OCI-LY1 (cell line): ENCODE measurements at regions not wholly inside any gene's neighbourhood (a gene's known extent, or its start where the extent isn't known, plus 50 kb on each side); places are given as distances from the start of the nearest gene placed in this dataset.

Source experiments
- H2AFZ ChIP-seq: fragments of 200-600 bp; sonication (generic), shearing (Covaris generic); 2 replicates; pipeline ENCODE4 v1.6.0; 2014; ENCODE audit warnings: antibody characterized with exemption, mild to moderate bottlenecking, low read length
- H3F3A ChIP-seq: fragments of 200-600 bp; sonication (generic), shearing (Covaris generic); 2 replicates; pipeline ENCODE4 v1.6.0; 2014; ENCODE audit warnings: mild to moderate bottlenecking, antibody characterized with exemption, low read length, moderate library complexity; ENCODE audit not compliant: insufficient read depth
- H3K27ac ChIP-seq: fragments of 200-600 bp; sonication (generic); 2 replicates; pipeline ENCODE4 v1.5.1; 2014; ENCODE audit warnings: low read length, mixed run types, mild to moderate bottlenecking, low read depth; ENCODE audit not compliant: poor library complexity, severe bottlenecking
- H3K27me3 ChIP-seq: fragments of 200-600 bp; sonication (generic); 2 replicates; pipeline ENCODE4 v1.6.0; 2014; ENCODE audit warnings: antibody characterized with exemption, mild to moderate bottlenecking, low read length, moderate library complexity; ENCODE audit not compliant: insufficient read depth
- H3K36me3 ChIP-seq: fragments of 200-600 bp; sonication (generic); 2 replicates; pipeline ENCODE4 v1.6.1; 2014; ENCODE audit warnings: mild to moderate bottlenecking, antibody characterized with exemption, low read length, moderate library complexity, mixed read lengths; ENCODE audit not compliant: insufficient read depth
- H3K4me1 ChIP-seq: fragments of 200-600 bp; sonication (generic); 2 replicates; pipeline ENCODE4 v1.5.1; 2014; ENCODE audit warnings: mild to moderate bottlenecking, low read length, moderate library complexity; ENCODE audit not compliant: insufficient read depth, severe bottlenecking
- H3K4me2 ChIP-seq: fragments of 200-600 bp; sonication (generic), shearing (Covaris generic); 2 replicates; pipeline ENCODE4 v1.6.1; 2014; ENCODE audit warnings: low read length
- H3K4me3 ChIP-seq: fragments of 200-600 bp; sonication (generic); 2 replicates; pipeline ENCODE4 v1.5.1; 2014; ENCODE audit warnings: low read length, low read depth, mild to moderate bottlenecking, mixed read lengths; ENCODE audit not compliant: poor library complexity, severe bottlenecking
- H3K79me2 ChIP-seq: fragments of 200-600 bp; shearing (Covaris generic); 2 replicates; pipeline ENCODE4 v1.6.1; 2016; ENCODE audit warnings: mixed run types, low read length, mixed read lengths; ENCODE audit not compliant: insufficient read depth
- H3K9ac ChIP-seq: fragments of 200-600 bp; sonication (generic), shearing (Covaris generic); 2 replicates; pipeline ENCODE4 v1.6.1; 2014; ENCODE audit warnings: mild to moderate bottlenecking, low read length, mixed read lengths
- H3K9me2 ChIP-seq: fragments of 200-600 bp; sonication (generic), shearing (Covaris generic); 2 replicates; pipeline ENCODE4 v1.6.1; 2014; ENCODE audit warnings: low read depth, mild to moderate bottlenecking, low read length, mixed read lengths
- H3K9me3 ChIP-seq: fragments of 200-600 bp; shearing (Covaris generic); 2 replicates; pipeline ENCODE4 v1.6.1; 2014; ENCODE audit warnings: low read length, mixed read lengths
- H4K20me1 ChIP-seq: fragments of 200-600 bp; sonication (generic), shearing (Covaris generic); 2 replicates; pipeline ENCODE4 v1.6.0; 2016; ENCODE audit warnings: mild to moderate bottlenecking, low read length; ENCODE audit not compliant: insufficient read depth
- CTCF ChIP-seq: fragments of 200-600 bp; sonication (generic), shearing (Covaris generic); IDR thresholded peaks from 2 replicates; pipeline ENCODE4 v1.5.1; 2017; ENCODE audit warnings: mild to moderate bottlenecking, antibody characterized with exemption, low read length, moderate library complexity, mixed read lengths
- EZH2 ChIP-seq: fragments of 200-600 bp; sonication (generic), shearing (Covaris generic); IDR thresholded peaks from 2 replicates; pipeline ENCODE4 v1.8.0; 2017; ENCODE audit warnings: borderline replicate concordance, mixed run types, mild to moderate bottlenecking, antibody characterized with exemption, low read length, moderate library complexity, mixed read lengths

- H3K4me2 ChIP-seq, result no peak overlapping the region
- no peaks in the 10 kb centered on the region for H3K9me3 ChIP-seq
- no peaks in the 10 kb centered on the region for H4K20me1 ChIP-seq
- H3K79me2 ChIP-seq, result no peaks in the 10 kb centered on the region
- H3K27me3 ChIP-seq, result no peaks in the 10 kb centered on the region
- no peak overlapping the region for H2AFZ ChIP-seq
- H3F3A ChIP-seq, result no peaks in the 10 kb centered on the region
- H3K27ac ChIP-seq, result no peak overlapping the region
- no peaks in the 10 kb centered on the region for H3K4me1 ChIP-seq
- H3K36me3 ChIP-seq, result no peaks in the 10 kb centered on the region
- H3K4me3 ChIP-seq, result no peak overlapping the region
- TF ChIP-seq CTCF, result no peak
- no peaks in the 10 kb centered on the region for H3K9me2 ChIP-seq
- H3K9ac ChIP-seq, result no peak overlapping the region
Measured at GRCh38 chr15:26070095-26070532, 207.0 kb upstream of the ATP10A start.

GRCh38 chr15:26069231-26069641 is 206.1 kb upstream of the ATP10A start:
- no peak overlapping the region for H3K4me3 ChIP-seq
- H3F3A ChIP-seq, result no peaks in the 10 kb centered on the region
- TF ChIP-seq EZH2 (no peak), CTCF (no peak)
- H2AFZ ChIP-seq, result no peak overlapping the region
- no peaks in the 10 kb centered on the region for H3K4me1 ChIP-seq
- no peak overlapping the region for H3K9ac ChIP-seq
- no peaks in the 10 kb centered on the region for H3K9me3 ChIP-seq
- no peaks in the 10 kb centered on the region for H3K27me3 ChIP-seq
- no peaks in the 10 kb centered on the region for H4K20me1 ChIP-seq
- H3K36me3 ChIP-seq, result no peaks in the 10 kb centered on the region
- no peaks in the 10 kb centered on the region for H3K79me2 ChIP-seq
- H3K4me2 ChIP-seq, result no peak overlapping the region
- H3K9me2 ChIP-seq, result no peaks in the 10 kb centered on the region
- H3K27ac ChIP-seq, result no peak overlapping the region

- Histone ChIP-seq H3K9me3 (no peaks in the 10 kb centered on the region), H3K27me3 (no peaks in the 10 kb centered on the region), H3K4me2 (no peak overlapping the region), H3K79me2 (no peaks in the 10 kb centered on the region), H3K36me3 (no peaks in the 10 kb centered on the region), H3K9ac (no peak overlapping the region), H3K9me2 (no peaks in the 10 kb centered on the region), H3K27ac (no peak overlapping the region), H3K4me1 (no peaks in the 10 kb centered on the region), H2AFZ (no peak overlapping the region), H3F3A (no peaks in the 10 kb centered on the region), H3K4me3 (no peak overlapping the region), H4K20me1 (no peaks in the 10 kb centered on the region)
- TF ChIP-seq EZH2, result no peak
- TF ChIP-seq CTCF, result no peak
Measured at GRCh38 chr15:26066896-26067295, 203.8 kb upstream of the ATP10A start.
